BLaER1 treated with 17β-estradiol and CSF1 and Interleukin-3, amounts not matched to agents 10 nM and 100 nM (cell line): ENCODE measurements at regions not wholly inside any gene's neighbourhood (a gene's known extent, or its start where the extent isn't known, plus 50 kb on each side); places are given as distances from the start of the nearest gene placed in this dataset.
"Not testable (repeated sequence)": the region's sequence is repeated elsewhere in the genome, so short reads cannot be mapped to it uniquely, and the experiment has no call there.

ENCODE experiments used
- H3K27ac ChIP-seq, 11 experiments: shearing (Covaris generic); formaldehyde crosslinking; 2 replicates each; pipeline ENCODE4 v1.8.1; 2022
- H3K27me3 ChIP-seq, 11 experiments: shearing (Covaris generic); formaldehyde crosslinking; 2 replicates each; pipeline ENCODE4 v1.8.1; 2022
- H3K36me3 ChIP-seq, 11 experiments: shearing (Covaris generic); formaldehyde crosslinking; 2 replicates each; pipeline ENCODE4 v1.8.1; 2022
- H3K4me1 ChIP-seq, 10 experiments: shearing (Covaris generic); formaldehyde crosslinking; 2 replicates each; pipeline ENCODE4 v1.8.1; 2022
- H3K4me2 ChIP-seq, 11 experiments: shearing (Covaris generic); formaldehyde crosslinking; 2 replicates each; pipeline ENCODE4 v1.8.1; 2022
- H3K4me3 ChIP-seq, 10 experiments: shearing (Covaris generic); formaldehyde crosslinking; 2 replicates each; pipeline ENCODE4 v1.8.1; 2022
- H3K9ac ChIP-seq, 11 experiments: shearing (Covaris generic); formaldehyde crosslinking; 2 replicates each; pipeline ENCODE4 v1.8.1; 2022
- H3K9me3 ChIP-seq, 11 experiments: shearing (Covaris generic); formaldehyde crosslinking; replicated peaks in 1 of 11; 2 replicates each; pipeline ENCODE4 v1.8.1; 2022
- H4K20me1 ChIP-seq, 11 experiments: shearing (Covaris generic); formaldehyde crosslinking; 2 replicates each; pipeline ENCODE4 v1.8.1; 2022
- Cebpa-rat ChIP-seq, 11 experiments: shearing (Covaris generic); IDR thresholded peaks; 2 replicates each; pipeline ENCODE4 v1.8.1; 2022

DNA sequence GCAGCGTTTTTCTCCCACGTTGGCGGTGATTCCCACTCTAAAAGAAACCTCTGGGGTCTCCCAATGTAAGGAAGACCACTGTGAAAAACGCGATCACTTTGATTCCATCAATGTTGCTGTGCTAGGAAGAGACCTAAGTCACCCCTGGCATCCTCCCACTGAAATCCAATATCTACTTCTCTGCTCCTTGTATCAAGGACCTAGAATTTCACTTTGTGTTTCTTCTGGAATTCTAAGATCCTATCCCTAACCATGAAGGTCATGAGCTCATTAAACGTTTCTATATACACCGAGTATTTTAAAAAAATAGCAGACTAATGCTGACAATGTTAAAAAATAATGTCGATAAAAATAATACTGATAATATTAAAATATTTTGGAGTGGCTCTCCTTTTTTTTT is 118.8 kb upstream of the MYO10 start:
- Histone ChIP-seq H4K20me1 (no peaks in the 10 kb centered on the region), H3K4me1 (no peaks in the 10 kb centered on the region), H3K27ac (no peak overlapping the region)

DNA sequence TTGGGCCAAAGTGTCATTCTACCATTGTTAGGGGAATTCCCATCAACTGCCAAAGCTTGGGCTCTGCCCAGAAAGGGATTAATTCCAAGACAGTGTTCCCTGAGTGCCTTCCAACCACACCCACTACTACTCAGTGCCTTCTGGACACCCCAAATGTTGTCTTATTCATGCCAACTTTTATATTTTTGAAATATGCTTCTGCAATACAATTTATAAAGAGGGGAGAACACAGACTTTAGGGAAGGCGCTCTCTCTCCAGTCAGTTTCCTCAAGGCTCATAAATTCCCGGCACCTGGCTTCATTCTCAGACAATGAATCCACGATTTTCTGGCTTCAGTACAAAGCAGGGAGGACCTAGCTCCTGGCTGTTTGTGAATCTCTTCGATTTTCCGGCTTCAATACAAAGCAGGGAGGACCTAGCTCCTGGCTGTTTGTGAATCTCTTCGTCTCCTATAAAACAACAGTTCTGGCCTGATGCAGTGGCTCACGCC is 120.1 kb upstream of the MYO10 start:
- no peak for TF ChIP-seq Cebpa-rat (IDR thresholded peaks at IDR 0.05)
- no peaks in the 10 kb centered on the region for H4K20me1 ChIP-seq
- no peaks in the 10 kb centered on the region for H3K36me3 ChIP-seq
- H3K27me3 ChIP-seq: no peaks in the 10 kb centered on the region
- no peak overlapping the region for H3K4me3 ChIP-seq
- no peaks in the 10 kb centered on the region for H3K4me1 ChIP-seq
- no peak overlapping the region for H3K4me2 ChIP-seq
- H3K9ac ChIP-seq: no peak overlapping the region
- no peaks in the 10 kb centered on the region for H3K9me3 ChIP-seq
- no peak overlapping the region for H3K27ac ChIP-seq

More for the DNA sequence above, 118.8 kb upstream of the MYO10 start:
- Histone ChIP-seq H3K9ac (no peak overlapping the region), H3K4me3 (no peak overlapping the region), H3K27me3 (no peaks in the 10 kb centered on the region), H3K36me3 (no peaks in the 10 kb centered on the region), H3K4me2 (no peak overlapping the region), H3K9me3 (no peaks in the 10 kb centered on the region)
- TF ChIP-seq Cebpa-rat (IDR thresholded peaks at IDR 0.05): no peak

DNA sequence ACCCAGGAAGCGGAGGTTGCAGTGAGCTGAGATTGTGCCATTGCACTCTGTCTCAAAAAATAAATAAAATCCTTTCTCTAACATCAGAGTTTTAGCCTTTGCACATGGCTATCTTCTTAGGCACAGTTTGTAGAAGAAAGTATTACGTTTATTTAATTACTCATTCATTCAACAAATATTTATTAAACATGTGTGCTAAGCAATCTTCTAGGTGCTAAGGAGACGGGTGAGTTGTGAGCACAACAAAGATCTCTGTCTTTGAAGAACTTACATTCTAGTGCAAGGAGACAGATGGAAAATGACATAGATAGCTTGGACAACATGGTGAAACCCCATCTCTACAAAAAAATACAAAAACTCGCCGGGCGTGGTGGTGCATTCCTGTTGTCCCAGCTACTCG is 122.3 kb upstream of the MYO10 start:
- no peaks in the 10 kb centered on the region for H4K20me1 ChIP-seq
- H3K9ac ChIP-seq: no peak overlapping the region
- no peaks in the 10 kb centered on the region for H3K27me3 ChIP-seq
- no peak for TF ChIP-seq Cebpa-rat (IDR thresholded peaks at IDR 0.05)
- no peak overlapping the region for H3K4me3 ChIP-seq
- H3K27ac ChIP-seq: no peak overlapping the region
- no peaks in the 10 kb centered on the region for H3K4me1 ChIP-seq
- no peaks in the 10 kb centered on the region for H3K36me3 ChIP-seq
- H3K4me2 ChIP-seq: no peak overlapping the region
- peaks cover 10 to 22% (median 14%) of the 10 kb centered on the region in 11 experiments for H3K9me3 ChIP-seq

DNA sequence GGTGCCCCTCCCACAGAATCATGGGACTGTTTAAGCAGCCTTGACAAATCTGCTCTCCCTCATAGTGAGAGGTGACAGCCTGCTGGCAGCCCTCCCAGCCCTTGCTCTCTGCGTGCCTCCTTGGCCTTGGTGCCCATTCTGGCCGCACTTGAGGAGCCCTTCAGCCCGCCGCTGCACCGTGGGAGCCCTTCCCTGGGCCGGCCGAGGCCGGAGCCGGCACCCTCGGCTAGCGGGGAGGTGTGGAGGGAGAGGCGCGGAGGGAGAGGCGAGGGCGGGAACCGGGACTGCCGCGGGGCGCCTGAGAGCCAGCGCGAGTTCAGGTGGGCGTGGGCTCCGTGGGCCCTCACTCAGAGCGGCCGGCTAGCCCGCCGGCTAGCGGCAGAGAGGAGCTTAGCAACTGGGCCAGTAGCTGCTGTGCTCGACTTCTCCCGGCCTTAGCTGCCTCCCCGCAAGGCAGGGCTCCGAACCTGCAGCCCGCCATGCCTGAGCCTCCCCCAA is 125.9 kb upstream of the MYO10 start:
- H3K4me2 ChIP-seq: no peak overlapping the region
- peaks cover 10 to 22% (median 14%) of the 10 kb centered on the region in 11 experiments for H3K9me3 ChIP-seq
- TF ChIP-seq Cebpa-rat (IDR thresholded peaks at IDR 0.05): no peak
- no peak overlapping the region for H3K4me3 ChIP-seq
- no peak overlapping the region for H3K9ac ChIP-seq
- no peaks in the 10 kb centered on the region for H3K36me3 ChIP-seq
- H3K27ac ChIP-seq: no peak overlapping the region
- H3K27me3 ChIP-seq: no peaks in the 10 kb centered on the region
- no peaks in the 10 kb centered on the region for H4K20me1 ChIP-seq
- no peaks in the 10 kb centered on the region for H3K4me1 ChIP-seq

DNA sequence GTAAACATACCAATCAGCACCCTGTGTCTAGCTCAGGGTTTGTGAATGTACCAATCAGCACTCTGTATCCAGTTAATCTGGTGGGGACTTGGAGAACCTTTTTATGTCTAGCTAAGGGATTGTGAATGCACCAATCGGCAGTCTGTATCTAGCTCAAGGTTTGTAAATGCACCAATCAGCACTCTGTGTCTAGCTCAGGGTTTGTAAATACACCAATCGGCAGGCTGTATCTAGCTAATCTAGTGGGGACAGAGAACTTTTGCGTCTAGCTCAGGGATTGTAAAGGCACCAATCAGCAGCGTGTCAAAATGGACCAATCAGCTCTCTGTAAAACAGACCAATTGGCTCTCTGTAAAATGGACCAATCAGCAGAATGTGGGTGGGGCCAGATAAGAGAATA is 126.7 kb upstream of the MYO10 start:
- H3K4me3 ChIP-seq, H3K4me2 ChIP-seq, H3K9ac ChIP-seq, H3K27ac ChIP-seq, H3K4me1 ChIP-seq, H4K20me1 ChIP-seq, H3K36me3 ChIP-seq, H3K27me3 ChIP-seq: not testable (repeated sequence)
- peaks cover 10 to 22% (median 14%) of the 10 kb centered on the region in 11 experiments for H3K9me3 ChIP-seq

DNA sequence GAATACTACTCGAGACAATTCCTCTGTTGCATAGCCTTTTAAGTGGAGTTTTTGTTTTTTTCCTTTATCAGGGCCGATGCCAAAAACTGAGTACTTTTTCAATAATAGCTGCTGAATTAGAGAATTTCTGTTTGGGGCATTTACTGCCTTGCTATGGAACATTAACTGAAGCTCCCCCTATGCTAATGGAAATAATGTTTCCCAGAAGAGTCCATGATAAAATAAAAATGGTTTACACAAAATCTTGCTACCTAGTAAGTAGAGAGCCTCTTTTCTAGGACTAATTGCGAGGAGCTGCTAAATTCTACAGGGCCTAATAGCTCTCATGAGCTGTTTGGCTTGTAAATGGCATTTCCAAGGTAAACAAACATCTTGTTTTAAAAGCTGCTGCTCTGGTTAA is 128.2 kb upstream of the MYO10 start:
- H3K4me3 ChIP-seq: no peak overlapping the region
- H4K20me1 ChIP-seq: no peaks in the 10 kb centered on the region
- H3K4me2 ChIP-seq: no peak overlapping the region
- H3K9me3 ChIP-seq: peaks cover 10 to 22% (median 14%) of the 10 kb centered on the region in 11 experiments
- H3K27me3 ChIP-seq: no peaks in the 10 kb centered on the region
- no peak for TF ChIP-seq Cebpa-rat (IDR thresholded peaks at IDR 0.05)
- no peaks in the 10 kb centered on the region for H3K4me1 ChIP-seq
- no peaks in the 10 kb centered on the region for H3K36me3 ChIP-seq
- H3K27ac ChIP-seq: no peak overlapping the region
- H3K9ac ChIP-seq: no peak overlapping the region

DNA sequence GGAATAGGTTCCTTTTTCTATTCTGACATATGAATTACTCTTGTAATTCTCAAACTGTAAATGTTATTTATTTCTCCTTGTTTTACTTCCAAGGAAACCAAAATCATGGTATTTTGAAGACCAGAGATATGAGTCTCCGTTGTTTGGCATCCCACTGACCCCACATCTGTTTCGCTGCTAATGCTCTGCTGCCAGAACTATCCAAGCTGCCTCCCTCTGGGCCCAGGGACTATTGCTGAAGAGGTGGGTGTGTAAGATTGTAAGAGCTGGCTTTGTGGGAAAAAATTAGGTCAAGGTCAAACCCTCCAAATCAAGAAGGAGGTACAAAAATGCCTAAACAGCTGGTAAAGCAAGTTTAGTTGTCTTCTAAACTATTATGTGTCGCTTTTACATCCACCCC is 129.4 kb upstream of the MYO10 start:
- no peak overlapping the region for H3K4me2 ChIP-seq
- no peaks in the 10 kb centered on the region for H3K4me1 ChIP-seq
- peaks cover 10 to 22% (median 14%) of the 10 kb centered on the region in 11 experiments for H3K9me3 ChIP-seq
- H3K9ac ChIP-seq: no peak overlapping the region
- H3K27me3 ChIP-seq: no peaks in the 10 kb centered on the region
- H3K36me3 ChIP-seq: no peaks in the 10 kb centered on the region
- no peaks in the 10 kb centered on the region for H4K20me1 ChIP-seq
- H3K27ac ChIP-seq: no peak overlapping the region
- H3K4me3 ChIP-seq: no peak overlapping the region
- TF ChIP-seq Cebpa-rat (IDR thresholded peaks at IDR 0.05): no peak

DNA sequence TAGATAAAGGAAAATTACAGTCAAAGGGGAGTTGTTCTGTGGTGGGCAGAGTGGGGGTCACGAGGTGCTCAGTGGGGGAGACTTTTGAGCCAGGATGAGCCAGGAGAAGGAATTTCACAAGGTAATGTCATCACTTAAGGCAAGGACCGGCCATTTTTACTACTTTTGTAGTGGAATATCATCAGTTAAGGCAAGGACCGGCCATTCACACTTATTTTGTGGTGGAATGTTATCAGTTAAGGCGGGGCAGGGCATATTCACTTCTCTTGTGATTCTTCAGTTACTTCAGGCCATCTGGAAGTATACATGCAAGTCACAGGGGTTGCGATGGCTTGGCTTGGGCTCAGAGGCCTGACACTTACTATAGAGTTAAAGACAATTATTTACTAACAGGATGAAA is 129.9 kb upstream of the MYO10 start:
- H3K4me1 ChIP-seq, H3K27me3 ChIP-seq: not testable (repeated sequence)

DNA sequence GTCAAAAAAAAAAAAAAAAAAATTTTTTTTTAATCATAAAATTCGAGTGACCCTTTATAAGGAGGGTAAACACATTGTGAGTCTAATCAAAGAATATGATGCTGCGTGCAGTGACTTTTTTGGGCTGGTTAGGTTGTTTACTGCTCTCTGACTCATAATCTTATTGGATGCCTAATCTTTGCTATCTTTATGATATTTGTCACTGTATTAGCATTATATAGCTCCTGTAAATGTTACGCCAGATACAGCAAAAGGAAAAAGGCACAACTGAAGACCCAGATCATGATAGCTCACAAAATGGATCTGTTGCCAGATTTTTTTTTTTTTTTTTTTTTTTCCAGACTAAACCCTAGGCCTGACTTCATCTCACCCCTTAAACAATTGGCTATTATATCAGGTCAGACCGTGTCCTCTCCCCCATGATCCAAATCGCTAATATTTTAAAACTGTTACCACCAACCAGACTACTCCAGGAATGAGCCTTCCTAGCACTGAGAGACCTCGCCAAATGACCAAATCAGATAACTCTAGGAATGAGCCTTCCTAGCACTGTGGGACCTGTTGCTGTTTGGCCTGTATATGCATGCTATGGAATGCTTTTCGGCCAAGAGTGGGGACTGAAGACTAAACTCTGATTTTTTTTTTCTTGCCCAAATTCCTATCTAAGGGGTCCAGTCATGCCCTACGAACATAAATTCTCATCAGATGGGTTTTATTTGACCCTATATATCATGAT is 131.7 kb upstream of the MYO10 start:
- TF ChIP-seq Cebpa-rat (IDR thresholded peaks at IDR 0.05): no peak
- H3K27ac ChIP-seq: no peak overlapping the region
- H3K4me3 ChIP-seq: no peak overlapping the region
- H4K20me1 ChIP-seq: no peaks in the 10 kb centered on the region
- no peaks in the 10 kb centered on the region for H3K27me3 ChIP-seq
- peaks cover under 1 to 8% (median 1%) of the 10 kb centered on the region in 11 experiments; a peak in 15 of 22 replicates for H3K9me3 ChIP-seq
- no peak overlapping the region for H3K9ac ChIP-seq
- H3K36me3 ChIP-seq: no peaks in the 10 kb centered on the region
- no peaks in the 10 kb centered on the region for H3K4me1 ChIP-seq
- no peak overlapping the region for H3K4me2 ChIP-seq

More for the DNA sequence above, 129.9 kb upstream of the MYO10 start:
- H4K20me1 ChIP-seq, H3K27ac ChIP-seq, H3K9ac ChIP-seq, H3K4me2 ChIP-seq, H3K36me3 ChIP-seq, H3K4me3 ChIP-seq: not testable (repeated sequence)
- H3K9me3 ChIP-seq: peaks cover 10 to 22% (median 14%) of the 10 kb centered on the region in 11 experiments

DNA sequence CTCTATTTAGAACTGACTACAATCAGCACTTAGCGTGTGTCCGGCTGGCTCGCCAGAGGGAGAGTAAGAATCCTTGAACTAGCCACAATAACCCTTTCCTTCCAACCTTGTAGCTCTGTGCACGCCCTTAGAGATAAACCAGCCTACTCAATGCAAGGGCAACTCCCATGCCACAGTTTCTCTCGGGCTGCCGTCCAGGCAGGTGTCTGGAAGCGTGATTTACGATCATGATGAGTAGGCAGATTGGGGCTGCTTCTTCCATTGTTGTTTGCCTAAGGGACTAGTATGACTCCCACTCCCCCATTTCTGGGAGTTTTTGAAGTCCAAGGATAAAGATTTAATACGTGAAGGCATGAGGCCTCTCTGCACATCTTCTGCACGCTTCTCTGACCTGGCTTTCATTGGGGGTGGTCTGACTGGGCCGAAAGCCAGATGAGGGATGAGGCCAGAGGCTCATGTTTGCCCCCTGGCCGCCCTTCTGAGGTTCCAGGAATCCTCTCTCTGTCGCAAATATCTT is 134.0 kb upstream of the MYO10 start:
- no peak overlapping the region for H3K4me2 ChIP-seq
- no peaks in the 10 kb centered on the region for H3K27me3 ChIP-seq
- H3K4me3 ChIP-seq: no peak overlapping the region
- no peaks in the 10 kb centered on the region for H3K4me1 ChIP-seq
- no peak for TF ChIP-seq Cebpa-rat (IDR thresholded peaks at IDR 0.05)
- H3K9ac ChIP-seq: no peak overlapping the region
- no peaks in the 10 kb centered on the region for H4K20me1 ChIP-seq
- H3K36me3 ChIP-seq: no peaks in the 10 kb centered on the region
- no peak overlapping the region for H3K27ac ChIP-seq
- H3K9me3 ChIP-seq: no peaks in the 10 kb centered on the region
